Tibial nerve (tissue), 4 donors: ENCODE measurements at regions not wholly inside any gene's neighbourhood (a gene's known extent, or its start where the extent isn't known, plus 50 kb on each side); places are given as distances from the start of the nearest gene placed in this dataset.
A peak's percentile ranks its signal among the peaks of the same experiment; 100 is the strongest.

Experiments used
- DNase-seq, 2 donors: peaks; one replicate each; pipeline ENCODE4 v3.0.0-alpha.2; 2019; ENCODE audit warnings: low spot score in 2 of 2
- H3K27ac ChIP-seq, 4 donors: fragments of 200-600 bp; sonication (generic) in 3 of 4; one replicate each; pipeline ENCODE4 v1.5.1; 2017 to 2019; ENCODE audit warnings: mild to moderate bottlenecking in 1 of 4
- H3K27me3 ChIP-seq, 2 donors: fragments of 200-600 bp; sonication (generic) in 1 of 2; one replicate each; pipeline versions ENCODE4 v1.5.1 to v1.6.0; 2017 to 2019
- H3K36me3 ChIP-seq, 3 donors: fragments of 200-600 bp; sonication (generic); one replicate each; pipeline ENCODE4 v1.5.1; 2018 to 2019
- H3K4me1 ChIP-seq, 4 donors: fragments of 200-600 bp; sonication (generic) in 3 of 4; one replicate each; pipeline ENCODE4 v1.5.1; 2017 to 2019
- H3K4me3 ChIP-seq, 4 donors: fragments of 200-600 bp; sonication (generic) in 3 of 4; one replicate each; pipeline ENCODE4 v1.5.1; 2017 to 2019; ENCODE audit warnings: mild to moderate bottlenecking in 1 of 4, moderate library complexity in 1 of 4
- H3K9me3 ChIP-seq, 4 donors: fragments of 200-600 bp; sonication (generic) in 3 of 4; one replicate each; pipeline ENCODE4 v1.5.1; 2017 to 2019
- EP300 ChIP-seq, 2 donors: sonication (generic); formaldehyde crosslinking; IDR thresholded peaks; one replicate each; pipeline ENCODE4 v1.6.1; 2017; ENCODE audit warnings: antibody characterized with exemption in 2 of 2, mild to moderate bottlenecking in 1 of 2
- POLR2A ChIP-seq, 2 donors: fragments of 450-650 bp; IDR thresholded peaks; one replicate each; pipeline ENCODE4 v1.6.1; 2017; ENCODE audit warnings: antibody characterized with exemption in 2 of 2, mild to moderate bottlenecking in 2 of 2, moderate library complexity in 2 of 2
- WGBS, 2 donors: methylation state at CpG; one replicate each; pipeline ENCODE4 v1.1.5; 2018; 5-methylcytosine and 5-hydroxymethylcytosine counted together
- TF ChIP-seq, protein P1 (sequence below), 5 experiments: fragments of 200-600 bp in 3 of 5; fragments of 450-650 bp in 2 of 5; sonication (generic) in 3 of 5; IDR thresholded peaks; one replicate each; pipeline ENCODE4 v1.5.1; 2016 to 2019; ENCODE audit warnings: antibody characterized with exemption in 5 of 5, mild to moderate bottlenecking in 3 of 5, moderate library complexity in 2 of 5

DNA sequence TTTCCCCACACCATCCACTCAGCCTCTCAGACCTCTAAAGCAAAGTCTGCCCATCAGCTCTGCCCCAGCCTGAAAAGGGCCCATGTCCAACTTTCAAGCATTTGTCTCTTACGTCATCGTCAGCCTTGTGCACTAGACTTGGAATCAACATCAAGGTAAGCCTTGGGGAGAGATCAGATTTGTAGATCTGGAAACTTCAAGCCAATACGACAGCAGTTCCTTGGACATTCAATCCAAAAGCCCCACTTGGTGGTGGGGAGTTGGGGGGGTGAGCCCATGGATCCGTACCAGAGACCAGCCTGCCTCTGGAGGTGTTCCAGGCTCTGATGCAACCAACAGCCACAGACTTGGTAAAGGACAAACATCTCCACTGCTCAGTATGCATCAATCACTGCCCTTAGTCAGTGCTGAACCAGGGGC is 206.8 kb upstream of the MEIS1 start:
- no peaks in the 10 kb centered on the region for H3K27me3 ChIP-seq
- TF ChIP-seq, protein P1, sequence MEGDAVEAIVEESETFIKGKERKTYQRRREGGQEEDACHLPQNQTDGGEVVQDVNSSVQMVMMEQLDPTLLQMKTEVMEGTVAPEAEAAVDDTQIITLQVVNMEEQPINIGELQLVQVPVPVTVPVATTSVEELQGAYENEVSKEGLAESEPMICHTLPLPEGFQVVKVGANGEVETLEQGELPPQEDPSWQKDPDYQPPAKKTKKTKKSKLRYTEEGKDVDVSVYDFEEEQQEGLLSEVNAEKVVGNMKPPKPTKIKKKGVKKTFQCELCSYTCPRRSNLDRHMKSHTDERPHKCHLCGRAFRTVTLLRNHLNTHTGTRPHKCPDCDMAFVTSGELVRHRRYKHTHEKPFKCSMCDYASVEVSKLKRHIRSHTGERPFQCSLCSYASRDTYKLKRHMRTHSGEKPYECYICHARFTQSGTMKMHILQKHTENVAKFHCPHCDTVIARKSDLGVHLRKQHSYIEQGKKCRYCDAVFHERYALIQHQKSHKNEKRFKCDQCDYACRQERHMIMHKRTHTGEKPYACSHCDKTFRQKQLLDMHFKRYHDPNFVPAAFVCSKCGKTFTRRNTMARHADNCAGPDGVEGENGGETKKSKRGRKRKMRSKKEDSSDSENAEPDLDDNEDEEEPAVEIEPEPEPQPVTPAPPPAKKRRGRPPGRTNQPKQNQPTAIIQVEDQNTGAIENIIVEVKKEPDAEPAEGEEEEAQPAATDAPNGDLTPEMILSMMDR (IDR thresholded peaks at IDR 0.05), result no peak
- no peak for TF ChIP-seq POLR2A (IDR thresholded peaks at IDR 0.05)
- peak in 1 of 2 donors; percentile 63 for TF ChIP-seq EP300 (IDR thresholded peaks at IDR 0.05)
- H3K27ac ChIP-seq, result no peak overlapping the region
- H3K4me1 ChIP-seq, result peaks cover 0 to 8% (median 0%) of the 10 kb centered on the region in 4 donors
- H3K4me3 ChIP-seq, result no peak overlapping the region
- DNase-seq, result peak; percentile 45 to 70
- WGBS, 2 donors, result 49 to 51% methylated on average over 4 of the region's 4 CpGs
- H3K36me3 ChIP-seq, result no peaks in the 10 kb centered on the region
- H3K9me3 ChIP-seq, result no peaks in the 10 kb centered on the region

DNA sequence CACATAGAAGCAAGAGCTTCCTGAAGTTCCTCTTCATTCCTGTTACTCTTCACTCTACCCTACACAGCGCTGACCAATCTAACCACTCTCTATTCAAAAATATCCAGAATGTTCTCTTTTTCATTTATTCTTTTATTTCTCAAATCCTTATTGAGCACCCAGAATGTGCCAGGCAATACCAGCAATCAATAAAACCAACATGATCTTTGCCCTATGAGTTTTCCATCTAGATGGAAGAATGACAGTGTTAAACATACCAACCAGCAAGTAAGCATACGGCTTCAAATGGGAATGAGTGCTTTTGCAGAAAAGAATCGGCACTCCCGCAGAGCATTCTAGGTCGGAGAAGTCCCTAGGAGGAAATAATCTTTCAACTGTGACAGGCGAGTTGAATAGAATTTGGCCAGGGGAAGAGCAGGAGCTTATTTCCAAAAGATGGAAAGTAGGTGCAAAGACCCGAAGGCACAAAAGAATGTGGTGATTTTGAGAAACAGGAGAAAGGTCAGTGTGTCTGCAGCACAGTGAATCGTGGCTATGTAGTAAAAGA is 217.8 kb upstream of the MEIS1 start:
- no peak overlapping the region for H3K4me3 ChIP-seq
- no peaks in the 10 kb centered on the region for H3K4me1 ChIP-seq
- TF ChIP-seq, protein P1 (IDR thresholded peaks at IDR 0.05), result no peak
- no peak for TF ChIP-seq POLR2A (IDR thresholded peaks at IDR 0.05)
- TF ChIP-seq EP300 (IDR thresholded peaks at IDR 0.05), result no peak
- no peaks in the 10 kb centered on the region for H3K36me3 ChIP-seq
- 50 to 53% methylated on average over 8 of the region's 8 CpGs for WGBS, 2 donors
- no peaks in the 10 kb centered on the region for H3K9me3 ChIP-seq
- H3K27ac ChIP-seq, result no peak overlapping the region
- H3K27me3 ChIP-seq, result no peaks in the 10 kb centered on the region
- DNase-seq, result no peak

DNA sequence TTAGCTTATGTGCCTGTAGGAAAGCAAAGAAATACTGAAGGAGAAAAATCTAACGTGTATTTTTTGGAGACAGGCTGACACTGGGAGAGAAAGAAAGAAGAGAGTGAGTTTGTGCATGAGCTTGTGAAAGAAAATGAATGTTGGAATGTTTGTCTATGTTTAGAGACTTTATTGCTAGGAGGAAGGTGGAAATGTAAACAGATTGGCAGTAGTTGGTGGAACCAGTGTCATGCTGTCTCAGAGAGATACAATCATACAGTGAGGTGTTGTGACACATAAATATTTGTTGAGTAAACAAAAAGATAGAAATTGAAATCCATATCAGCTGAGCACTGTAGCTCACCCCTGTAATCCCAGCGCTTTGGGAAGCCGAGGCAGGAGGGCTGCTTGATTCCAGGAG is 222.2 kb upstream of the MEIS1 start:
- H3K27ac ChIP-seq, result no peak overlapping the region
- 73 to 79% methylated on average over 3 of the region's 3 CpGs for WGBS, 2 donors
- TF ChIP-seq POLR2A (IDR thresholded peaks at IDR 0.05) (no peak), EP300 (IDR thresholded peaks at IDR 0.05) (no peak)
- TF ChIP-seq, protein P1 (IDR thresholded peaks at IDR 0.05), result no peak
- no peaks in the 10 kb centered on the region for H3K27me3 ChIP-seq
- no peaks in the 10 kb centered on the region for H3K36me3 ChIP-seq
- no peak overlapping the region for H3K4me3 ChIP-seq
- no peaks in the 10 kb centered on the region for H3K9me3 ChIP-seq
- DNase-seq, result no peak
- no peaks in the 10 kb centered on the region for H3K4me1 ChIP-seq

DNA sequence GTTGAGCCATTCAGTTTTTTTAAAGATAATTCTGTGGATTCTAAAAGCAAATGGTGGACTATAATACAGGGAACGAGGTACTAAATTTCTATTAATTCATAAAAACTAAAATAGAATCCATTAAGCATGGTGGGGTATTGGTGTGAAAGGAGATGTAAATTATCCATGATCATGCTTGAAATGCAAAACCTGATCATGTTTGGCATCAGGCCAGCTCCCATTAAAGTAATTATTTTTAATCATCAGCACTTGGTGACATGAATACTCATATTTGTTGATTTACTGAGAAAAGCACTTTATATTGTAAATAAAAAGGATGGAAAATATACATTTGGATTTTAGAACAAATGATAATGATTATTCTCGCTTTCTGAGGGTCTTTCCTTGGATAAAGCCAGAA is 232.3 kb upstream of the MEIS1 start:
- Histone ChIP-seq H3K27ac (no peak overlapping the region), H3K4me1 (no peaks in the 10 kb centered on the region), H3K4me3 (no peak overlapping the region), H3K36me3 (no peaks in the 10 kb centered on the region), H3K27me3 (no peaks in the 10 kb centered on the region), H3K9me3 (peaks cover 0 to 16% (median 0%) of the 10 kb centered on the region in 4 donors)
- TF ChIP-seq, protein P1 (IDR thresholded peaks at IDR 0.05), result no peak
- no peak for TF ChIP-seq POLR2A (IDR thresholded peaks at IDR 0.05)
- no peak for TF ChIP-seq EP300 (IDR thresholded peaks at IDR 0.05)
- DNase-seq, result no peak
- 86 to 87% methylated on average over 2 of the region's 2 CpGs for WGBS, 2 donors

DNA sequence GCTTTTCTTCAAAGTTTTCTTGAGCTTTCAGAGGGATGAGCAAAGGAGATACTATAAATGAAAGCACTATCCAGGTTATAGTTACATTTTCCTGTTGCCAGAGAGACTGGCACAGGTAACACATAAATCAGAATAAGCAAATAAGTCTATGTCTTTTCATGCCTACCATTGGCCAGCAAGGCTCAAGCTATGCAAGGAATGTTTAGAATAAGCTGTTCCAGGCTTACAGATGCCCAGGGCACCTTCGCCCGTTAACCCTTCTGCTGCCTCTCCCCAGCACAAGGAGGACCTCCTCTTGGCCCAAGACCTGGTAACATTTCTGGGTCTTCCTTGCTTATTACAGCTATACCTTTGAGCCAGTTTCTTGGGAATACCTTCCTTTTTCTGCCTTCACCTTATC is 233.7 kb upstream of the MEIS1 start:
- 91 to 98% methylated on average over 2 of the region's 2 CpGs for whole genome bisulfite sequencing, 2 donors
- Histone ChIP-seq H3K4me1 (no peaks in the 10 kb centered on the region), H3K4me3 (no peak overlapping the region), H3K36me3 (no peaks in the 10 kb centered on the region), H3K27ac (no peak overlapping the region), H3K27me3 (no peaks in the 10 kb centered on the region), H3K9me3 (peaks cover 0 to 11% (median 0%) of the 10 kb centered on the region in 4 donors)
- TF ChIP-seq, protein P1 (IDR thresholded peaks at IDR 0.05), result no peak
- TF ChIP-seq EP300 (IDR thresholded peaks at IDR 0.05) (no peak), POLR2A (IDR thresholded peaks at IDR 0.05) (no peak)
- DNase-seq, result no peak
